ACC112 (cell line): ENCODE measurements at regions not wholly inside any gene's neighbourhood (a gene's known extent, or its start where the extent isn't known, plus 50 kb on each side); places are given as distances from the start of the nearest gene placed in this dataset.
"Not testable (repeated sequence)": the region's sequence is repeated elsewhere in the genome, so short reads cannot be mapped to it uniquely, and the experiment has no call there.

Experiments used
- H2AFZ ChIP-seq: fragments of 200-600 bp; sonication (generic); one replicate; pipeline ENCODE4 v1.6.0; 2017; ENCODE audit warnings: antibody characterized with exemption, low read length; ENCODE audit not compliant: unreplicated experiment
- H3K27ac ChIP-seq: fragments of 200-600 bp; sonication (generic); 2 replicates; pipeline ENCODE4 v1.5.1; 2014; ENCODE audit warnings: low read depth, mild to moderate bottlenecking, antibody characterized with exemption, low read length, moderate library complexity
- H3K27me3 ChIP-seq: fragments of 200-600 bp; sonication (generic); 2 replicates; pipeline ENCODE4 v1.6.1; 2014; ENCODE audit warnings: mild to moderate bottlenecking, antibody characterized with exemption, low read length, moderate library complexity, mixed read lengths; ENCODE audit not compliant: insufficient read depth
- H3K36me3 ChIP-seq: fragments of 200-600 bp; sonication (generic); 2 replicates; pipeline ENCODE4 v1.6.1; 2016; ENCODE audit warnings: mild to moderate bottlenecking, antibody characterized with exemption, low read length, moderate library complexity, mixed read lengths; ENCODE audit not compliant: insufficient read depth
- H3K4me1 ChIP-seq: fragments of 200-600 bp; sonication (generic); one replicate; pipeline ENCODE4 v1.6.1; 2016; ENCODE audit warnings: low read length, mixed read lengths; ENCODE audit not compliant: insufficient read depth, unreplicated experiment, control insufficient read depth
- H3K4me3 ChIP-seq: fragments of 200-600 bp; sonication (generic); 2 replicates; pipeline ENCODE4 v1.5.1; 2014; ENCODE audit warnings: mild to moderate bottlenecking, low read depth, low read length
- H3K79me2 ChIP-seq: fragments of 200-600 bp; sonication (generic); one replicate; pipeline ENCODE4 v1.6.0; 2016; ENCODE audit warnings: low read length; ENCODE audit not compliant: control insufficient read depth, unreplicated experiment, insufficient read depth

GRCh38 chr7:67917437-67917755, 920.8 kb downstream of the TYW1 start:
- no peak overlapping the region for H3K4me3 ChIP-seq
- H3K79me2 ChIP-seq = no peaks in the 10 kb centered on the region
- no peak overlapping the region for H3K27ac ChIP-seq
- H3K4me1 ChIP-seq = no peaks in the 10 kb centered on the region
- no peak overlapping the region for H2AFZ ChIP-seq
- no peaks in the 10 kb centered on the region for H3K27me3 ChIP-seq
- no peaks in the 10 kb centered on the region for H3K36me3 ChIP-seq

DNA sequence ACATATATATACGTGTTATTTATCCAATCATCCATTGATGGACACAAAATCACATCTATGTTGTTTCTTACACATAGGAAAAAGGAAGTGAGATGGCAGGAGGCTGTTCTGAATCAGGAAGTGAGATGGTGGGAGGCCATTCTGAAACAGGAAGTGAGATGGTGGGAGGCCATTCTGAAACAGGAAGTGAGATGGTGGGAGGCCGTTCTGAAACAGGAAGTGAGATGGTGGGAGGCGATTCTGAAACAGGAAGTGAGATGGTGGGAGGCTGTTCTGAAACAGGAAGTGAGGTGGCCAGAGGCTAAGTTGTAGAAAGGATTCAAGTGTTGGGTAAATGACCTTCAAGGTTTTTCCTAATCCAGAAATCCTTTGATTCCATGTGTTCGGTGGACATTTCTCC, 921.5 kb downstream of the TYW1 start:
- Histone ChIP-seq H3K36me3 (no peaks in the 10 kb centered on the region), H3K4me3 (no peak overlapping the region), H2AFZ (no peak overlapping the region), H3K27ac (no peak overlapping the region), H3K4me1 (no peaks in the 10 kb centered on the region), H3K27me3 (no peaks in the 10 kb centered on the region), H3K79me2 (no peaks in the 10 kb centered on the region)

DNA sequence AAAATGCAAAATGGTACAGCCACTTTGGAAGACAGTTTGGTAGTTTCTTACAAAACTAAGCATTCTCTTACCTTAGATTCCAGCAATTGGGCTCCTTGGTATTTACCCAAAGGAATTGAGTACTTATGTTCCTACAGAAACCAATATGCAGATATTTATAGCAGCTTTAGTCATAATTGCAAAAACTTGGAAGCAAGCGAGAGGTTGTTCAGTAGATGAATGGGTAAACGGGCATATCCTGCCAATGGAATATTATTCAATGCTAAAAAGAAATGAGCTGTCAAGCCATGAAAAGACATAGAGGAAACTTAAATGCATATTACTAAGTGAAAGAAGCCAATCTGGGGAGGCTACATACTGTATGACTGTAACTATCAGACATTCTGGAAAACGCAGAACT, 926.7 kb downstream of the TYW1 start:
- no peaks in the 10 kb centered on the region for H3K27me3 ChIP-seq
- H3K36me3 ChIP-seq = no peaks in the 10 kb centered on the region
- H3K79me2 ChIP-seq = no peaks in the 10 kb centered on the region
- H3K4me1 ChIP-seq = no peaks in the 10 kb centered on the region
- no peak overlapping the region for H2AFZ ChIP-seq
- H3K4me3 ChIP-seq = no peak overlapping the region
- H3K27ac ChIP-seq = no peak overlapping the region

DNA sequence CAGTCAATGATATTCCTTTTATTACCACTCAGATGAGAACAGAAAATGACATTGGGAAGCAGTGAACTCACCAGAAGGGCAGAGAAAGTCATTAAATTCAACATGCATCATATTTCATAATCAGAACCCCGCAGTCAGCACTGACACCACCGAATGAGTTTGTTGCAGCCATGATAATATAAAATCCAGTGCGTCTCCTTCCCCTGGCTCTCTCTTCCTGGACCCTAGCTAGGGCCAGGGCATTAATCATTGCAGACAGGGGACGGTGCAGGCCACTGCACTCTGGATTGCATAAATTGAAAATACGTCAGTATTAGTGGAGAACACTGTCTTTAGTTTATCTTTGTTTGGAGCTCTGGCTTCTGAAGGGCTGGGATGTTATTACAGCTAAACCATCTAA, 931.5 kb downstream of the TYW1 start:
- Histone ChIP-seq H2AFZ (no peak overlapping the region), H3K27me3 (no peaks in the 10 kb centered on the region), H3K4me1 (no peaks in the 10 kb centered on the region), H3K36me3 (no peaks in the 10 kb centered on the region), H3K79me2 (no peaks in the 10 kb centered on the region), H3K4me3 (no peak overlapping the region), H3K27ac (no peak overlapping the region)

- H3K27me3 ChIP-seq, H3K4me3 ChIP-seq, H3K36me3 ChIP-seq, H2AFZ ChIP-seq, H3K4me1 ChIP-seq, H3K27ac ChIP-seq, H3K79me2 ChIP-seq: not testable (repeated sequence)
Observed at GRCh38 chr7:67936447-67936846, 939.8 kb downstream of the TYW1 start.

- no peak overlapping the region for H2AFZ ChIP-seq
- no peaks in the 10 kb centered on the region for H3K79me2 ChIP-seq
- no peak overlapping the region for H3K27ac ChIP-seq
- no peaks in the 10 kb centered on the region for H3K27me3 ChIP-seq
- H3K36me3 ChIP-seq = no peaks in the 10 kb centered on the region
- H3K4me1 ChIP-seq = no peaks in the 10 kb centered on the region
- H3K4me3 ChIP-seq = no peak overlapping the region
Observed at GRCh38 chr7:67940400-67940799, 943.8 kb downstream of the TYW1 start.

DNA sequence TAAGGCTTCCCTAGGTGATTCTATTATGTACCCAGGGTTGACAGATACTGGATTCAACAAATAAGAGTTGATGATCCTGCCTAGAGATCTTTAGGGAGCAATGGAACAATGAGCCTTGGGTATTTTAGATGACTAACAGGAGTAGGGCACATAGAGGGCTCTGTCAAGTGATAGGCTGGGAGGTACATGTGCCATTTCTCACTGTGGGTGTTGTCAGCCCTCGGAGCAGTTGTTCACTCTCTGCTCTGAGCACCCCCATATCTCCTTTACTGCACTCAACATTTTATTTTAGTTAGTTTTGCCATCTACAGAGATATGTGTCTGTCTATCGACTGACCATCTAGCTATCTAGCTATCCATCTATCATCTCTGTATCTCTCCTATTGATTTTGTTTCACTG, 950.6 kb downstream of the TYW1 start:
- Histone ChIP-seq H3K27me3 (no peaks in the 10 kb centered on the region), H3K79me2 (no peaks in the 10 kb centered on the region), H3K4me3 (no peak overlapping the region), H2AFZ (no peak overlapping the region), H3K36me3 (no peaks in the 10 kb centered on the region), H3K4me1 (no peaks in the 10 kb centered on the region), H3K27ac (no peak overlapping the region)

DNA sequence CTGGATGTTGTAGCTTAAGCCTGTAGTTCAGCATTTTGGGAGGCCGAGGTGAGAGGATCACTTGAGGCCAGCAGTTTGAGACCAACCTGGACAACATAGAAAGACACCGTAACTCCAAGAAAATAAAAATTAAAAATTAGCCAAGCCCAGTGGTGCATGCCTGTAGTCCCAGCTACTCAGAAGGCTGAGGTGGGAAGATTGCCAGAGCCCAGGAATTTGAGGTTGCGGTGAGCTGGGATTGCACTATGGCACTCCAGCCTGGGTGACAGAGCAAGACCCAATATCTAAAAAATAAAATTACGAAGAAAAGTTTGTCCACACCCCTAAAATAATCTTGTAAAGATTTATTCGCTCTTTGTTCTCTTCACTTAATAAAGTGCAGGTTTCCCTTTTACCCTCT, 951.0 kb downstream of the TYW1 start:
- no peaks in the 10 kb centered on the region for H3K79me2 ChIP-seq
- no peaks in the 10 kb centered on the region for H3K27me3 ChIP-seq
- H3K4me1 ChIP-seq = no peaks in the 10 kb centered on the region
- H3K4me3 ChIP-seq = no peak overlapping the region
- no peak overlapping the region for H2AFZ ChIP-seq
- H3K36me3 ChIP-seq = no peaks in the 10 kb centered on the region
- no peak overlapping the region for H3K27ac ChIP-seq

GRCh38 chr7:67950321-67951083, 953.9 kb downstream of the TYW1 start:
- no peaks in the 10 kb centered on the region for H3K27me3 ChIP-seq
- no peaks in the 10 kb centered on the region for H3K4me1 ChIP-seq
- no peak overlapping the region for H3K27ac ChIP-seq
- H3K36me3 ChIP-seq = no peaks in the 10 kb centered on the region
- no peak overlapping the region for H2AFZ ChIP-seq
- no peaks in the 10 kb centered on the region for H3K79me2 ChIP-seq
- no peak overlapping the region for H3K4me3 ChIP-seq

DNA sequence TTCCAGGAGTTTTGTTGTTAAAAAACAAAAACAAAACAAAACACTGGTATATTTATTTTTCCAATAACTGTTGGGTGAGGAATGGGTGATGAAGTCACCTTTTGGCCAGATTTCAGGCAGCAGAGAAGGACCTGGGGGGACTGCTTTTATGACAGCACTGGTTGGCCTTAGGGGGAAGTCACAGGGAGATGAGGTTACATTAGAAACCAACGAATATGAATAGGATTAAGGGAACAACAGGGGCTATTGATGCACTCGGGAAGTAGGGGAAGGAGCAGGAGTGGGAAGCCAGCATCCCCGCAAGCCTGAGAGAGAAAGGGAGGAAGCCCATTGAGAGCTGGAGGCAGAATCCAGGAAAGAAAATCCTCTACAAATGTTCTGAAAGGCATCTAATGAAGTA, 958.4 kb downstream of the TYW1 start:
- Histone ChIP-seq H3K79me2 (no peaks in the 10 kb centered on the region), H3K4me1 (no peaks in the 10 kb centered on the region), H3K4me3 (no peak overlapping the region), H2AFZ (no peak overlapping the region), H3K27me3 (no peaks in the 10 kb centered on the region), H3K36me3 (no peaks in the 10 kb centered on the region), H3K27ac (no peak overlapping the region)

- no peaks in the 10 kb centered on the region for H3K4me1 ChIP-seq
- H3K27me3 ChIP-seq = no peaks in the 10 kb centered on the region
- no peak overlapping the region for H2AFZ ChIP-seq
Observed at GRCh38 chr7:67962863-67963262, 966.2 kb downstream of the TYW1 start.

More at GRCh38 chr7:67962863-67963262, 966.2 kb downstream of the TYW1 start:
- Histone ChIP-seq H3K4me3 (no peak overlapping the region), H3K79me2 (no peaks in the 10 kb centered on the region), H3K27ac (no peak overlapping the region), H3K36me3 (no peaks in the 10 kb centered on the region)
